ENCODE measurements at regions not wholly inside any gene's neighbourhood (a gene's known extent, or its start where the extent isn't known, plus 50 kb on each side); places are given as distances from the start of the nearest gene placed in this dataset.

GRCh38 chr20:39103732-39104131, 141.6 kb downstream of the DHX35 start:
- no peak overlapping the region for H3K4me3 Mint-ChIP-seq
- Histone ChIP-seq H3K9ac (ENCODE audit: insufficient read depth, low read length, poor library complexity, severe bottlenecking) (no peak overlapping the region), H3K4me1 (ENCODE audit: control insufficient read depth in 1 of 2, insufficient read depth in 2 of 2, low read length in 2 of 2) (no peaks in the 10 kb centered on the region), H3K27ac (ENCODE audit: low read depth in 1 of 2, low read length in 2 of 2) (no peak overlapping the region), H3K27me3 (ENCODE audit: control insufficient read depth in 2 of 2, insufficient read depth in 2 of 2, low read length in 2 of 2) (peaks cover 0 to 3% of the 10 kb centered on the region in 2 donors), H4K20me1 (ENCODE audit: insufficient read depth, low read length) (no peaks in the 10 kb centered on the region), H3K4me2 (replicated peaks; ENCODE audit: extremely low read depth, low read length, poor library complexity, severe bottlenecking) (no peak overlapping the region), H2AFZ (ENCODE audit: insufficient read depth, low read depth, low read length, poor library complexity, severe bottlenecking) (no peak overlapping the region), H3K9me3 (replicated peaks in 1 of 2; ENCODE audit: control insufficient read depth in 1 of 2, insufficient read depth in 1 of 2, low read length in 2 of 2) (no peaks in the 10 kb centered on the region), H3K4me3 (replicated peaks in 1 of 3; ENCODE audit: low read depth in 2 of 3, low read length in 3 of 3) (no peak overlapping the region), H3K36me3 (replicated peaks in 1 of 2; ENCODE audit: control insufficient read depth in 1 of 2, insufficient read depth in 2 of 2, low read length in 2 of 2) (no peaks in the 10 kb centered on the region), H3K79me2 (ENCODE audit: insufficient read depth, low read length) (no peaks in the 10 kb centered on the region)
- no peaks in the 10 kb centered on the region for H3K36me3 Mint-ChIP-seq
- peaks cover 0 to 10% (median 3%) of the 10 kb centered on the region in 7 donors for H3K9me3 Mint-ChIP-seq
- peaks cover 2 to 16% (median 6%) of the 10 kb centered on the region in 3 donors for H3K27me3 Mint-ChIP-seq (ENCODE audit: low read depth in 3 of 3)
- no peak for DNase-seq
- no peak overlapping the region for H3K27ac Mint-ChIP-seq
- intact Hi-C loops (cut with micrococcal nuclease) = no loop called here
- TF ChIP-seq, protein P1, sequence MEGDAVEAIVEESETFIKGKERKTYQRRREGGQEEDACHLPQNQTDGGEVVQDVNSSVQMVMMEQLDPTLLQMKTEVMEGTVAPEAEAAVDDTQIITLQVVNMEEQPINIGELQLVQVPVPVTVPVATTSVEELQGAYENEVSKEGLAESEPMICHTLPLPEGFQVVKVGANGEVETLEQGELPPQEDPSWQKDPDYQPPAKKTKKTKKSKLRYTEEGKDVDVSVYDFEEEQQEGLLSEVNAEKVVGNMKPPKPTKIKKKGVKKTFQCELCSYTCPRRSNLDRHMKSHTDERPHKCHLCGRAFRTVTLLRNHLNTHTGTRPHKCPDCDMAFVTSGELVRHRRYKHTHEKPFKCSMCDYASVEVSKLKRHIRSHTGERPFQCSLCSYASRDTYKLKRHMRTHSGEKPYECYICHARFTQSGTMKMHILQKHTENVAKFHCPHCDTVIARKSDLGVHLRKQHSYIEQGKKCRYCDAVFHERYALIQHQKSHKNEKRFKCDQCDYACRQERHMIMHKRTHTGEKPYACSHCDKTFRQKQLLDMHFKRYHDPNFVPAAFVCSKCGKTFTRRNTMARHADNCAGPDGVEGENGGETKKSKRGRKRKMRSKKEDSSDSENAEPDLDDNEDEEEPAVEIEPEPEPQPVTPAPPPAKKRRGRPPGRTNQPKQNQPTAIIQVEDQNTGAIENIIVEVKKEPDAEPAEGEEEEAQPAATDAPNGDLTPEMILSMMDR (IDR thresholded peaks at IDR 0.05) = no peak
- no peaks in the 10 kb centered on the region for H3K4me1 Mint-ChIP-seq
- no CpG with 5 or more reads among the region's 1 CpG for WGBS (ENCODE audit: insufficient coverage)

GRCh38 chr20:39103305-39103704, 141.2 kb downstream of the DHX35 start:
- Mint-ChIP-seq H3K36me3 (no peaks in the 10 kb centered on the region), H3K9me3 (peaks cover 0 to 10% (median 3%) of the 10 kb centered on the region in 7 donors), H3K4me3 (no peak overlapping the region), H3K4me1 (no peaks in the 10 kb centered on the region), H3K27ac (no peak overlapping the region), H3K27me3 (ENCODE audit: low read depth in 3 of 3) (peaks cover 4 to 14% (median 4%) of the 10 kb centered on the region in 3 donors)
- no peak overlapping the region for H3K4me2 ChIP-seq (replicated peaks; ENCODE audit: extremely low read depth, low read length, poor library complexity, severe bottlenecking)
- no peak overlapping the region for H3K27ac ChIP-seq (ENCODE audit: low read depth in 1 of 2, low read length in 2 of 2)
- intact Hi-C loops (cut with micrococcal nuclease) = no loop called here
- no peak overlapping the region for H2AFZ ChIP-seq (ENCODE audit: insufficient read depth, low read depth, low read length, poor library complexity, severe bottlenecking)
- H3K79me2 ChIP-seq (ENCODE audit: insufficient read depth, low read length) = no peaks in the 10 kb centered on the region
- peaks cover 0 to 3% of the 10 kb centered on the region in 2 donors for H3K27me3 ChIP-seq (ENCODE audit: control insufficient read depth in 2 of 2, insufficient read depth in 2 of 2, low read length in 2 of 2)
- H3K36me3 ChIP-seq (replicated peaks in 1 of 2; ENCODE audit: control insufficient read depth in 1 of 2, insufficient read depth in 2 of 2, low read length in 2 of 2) = no peaks in the 10 kb centered on the region
- DNase-seq = no peak
- TF ChIP-seq, protein P1 (IDR thresholded peaks at IDR 0.05) = no peak
- no peaks in the 10 kb centered on the region for H3K4me1 ChIP-seq (ENCODE audit: control insufficient read depth in 1 of 2, insufficient read depth in 2 of 2, low read length in 2 of 2)
- 85% methylated on average over 3 of the region's 4 CpGs for WGBS (ENCODE audit: insufficient coverage)
- H4K20me1 ChIP-seq (ENCODE audit: insufficient read depth, low read length) = no peaks in the 10 kb centered on the region
- no peak overlapping the region for H3K4me3 ChIP-seq (replicated peaks in 1 of 3; ENCODE audit: low read depth in 2 of 3, low read length in 3 of 3)
- H3K9me3 ChIP-seq (replicated peaks in 1 of 2; ENCODE audit: control insufficient read depth in 1 of 2, insufficient read depth in 1 of 2, low read length in 2 of 2) = no peaks in the 10 kb centered on the region
- H3K9ac ChIP-seq (ENCODE audit: insufficient read depth, low read length, poor library complexity, severe bottlenecking) = no peak overlapping the region
